ENCODE measurements at regions not wholly inside any gene's neighbourhood (a gene's known extent, or its start where the extent isn't known, plus 50 kb on each side); places are given as distances from the start of the nearest gene placed in this dataset.
"Not testable (repeated sequence)": the region's sequence is repeated elsewhere in the genome, so short reads cannot be mapped to it uniquely, and the experiment has no call there.

DNA sequence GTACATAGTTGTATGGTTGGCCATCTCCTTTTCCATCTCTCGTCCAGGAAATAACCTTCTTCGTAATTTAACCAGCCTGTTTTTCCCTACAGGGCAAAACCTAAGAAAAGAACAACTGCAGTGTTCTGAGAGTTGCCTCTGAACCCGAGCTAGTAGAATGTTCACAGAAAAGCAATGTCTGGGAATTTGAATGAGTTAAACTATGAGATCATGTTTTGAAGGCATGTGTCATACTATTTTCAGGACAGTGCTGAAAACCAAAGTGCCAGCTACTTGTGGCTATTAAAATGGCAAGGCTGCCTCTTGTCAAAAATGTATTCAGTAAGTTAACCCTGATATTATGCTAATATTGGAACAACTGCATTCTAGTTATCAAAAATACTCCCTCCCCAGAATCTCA lies 482.9 kb upstream of the SPRED2 start:
- no peak for DNase-seq (ENCODE audit: low read depth)

DNA sequence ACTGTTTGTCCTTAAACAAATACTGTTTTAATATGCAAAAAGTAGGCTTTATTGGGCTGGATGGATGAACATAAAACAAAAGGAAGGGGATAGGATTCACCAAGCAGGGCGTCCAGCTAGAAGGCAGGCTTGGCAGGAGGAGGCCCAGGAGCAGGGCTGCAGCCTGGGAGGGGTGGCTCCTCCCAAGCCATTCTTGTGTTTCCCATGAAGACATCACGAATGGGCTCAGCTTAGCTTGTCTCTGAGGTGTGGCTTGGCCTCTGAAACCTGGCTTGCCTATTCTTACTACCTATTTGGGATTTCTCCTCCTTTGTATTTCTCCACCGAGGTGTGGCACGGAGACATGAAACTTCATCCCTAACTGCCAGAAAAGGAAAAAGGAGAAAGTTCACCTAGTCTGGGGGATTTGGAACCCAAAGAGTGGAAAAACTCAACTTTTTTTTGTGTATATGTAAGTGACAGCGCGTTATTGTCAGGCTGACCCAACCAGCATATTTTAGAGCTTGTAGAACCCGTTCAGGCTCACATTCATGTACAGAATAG lies 481.9 kb upstream of the SPRED2 start:
- DNase-seq (ENCODE audit: low read depth): no peak

DNA sequence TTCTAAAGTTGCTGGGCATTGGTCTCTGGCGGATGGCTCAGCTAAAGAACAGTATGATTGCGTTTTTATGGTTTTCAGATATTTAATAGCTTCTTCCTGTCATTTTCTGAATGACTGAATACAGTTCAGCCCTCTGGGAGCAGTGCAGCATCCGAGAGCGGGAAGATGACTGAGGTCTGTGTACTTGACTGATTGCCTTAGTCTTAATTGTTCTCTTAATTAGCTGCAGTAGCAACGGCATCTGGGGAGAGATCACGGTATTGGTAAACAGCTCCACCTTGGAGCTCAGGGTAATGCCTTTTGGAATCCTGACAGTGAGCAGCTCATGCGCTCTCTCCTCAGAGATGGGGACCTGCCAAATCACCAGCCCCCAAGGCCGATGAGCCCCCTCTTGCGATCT lies 481.4 kb upstream of the SPRED2 start:
- no peak for DNase-seq (ENCODE audit: low read depth)

DNA sequence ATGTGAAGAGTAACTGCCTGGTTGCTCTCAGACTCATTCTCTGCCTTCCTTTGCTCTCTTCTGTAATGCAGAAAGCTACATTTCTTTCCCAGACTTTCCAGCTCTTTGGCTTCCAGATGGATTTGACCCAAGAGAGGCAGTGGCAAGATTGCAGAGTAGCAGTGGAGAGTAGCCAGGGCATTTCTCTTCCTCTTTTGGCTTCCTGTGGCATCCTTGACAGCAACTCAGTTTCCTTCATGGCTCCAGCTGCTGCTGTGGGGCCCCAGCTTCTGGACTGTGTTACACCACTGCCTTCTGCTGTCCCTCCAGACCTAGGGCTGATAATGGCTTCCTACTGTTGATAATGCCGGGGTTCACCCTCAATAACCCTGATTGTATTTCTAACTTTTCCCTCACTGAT lies 469.4 kb upstream of the SPRED2 start:
- peak; percentile 22 for DNase-seq (ENCODE audit: low read depth)

DNA sequence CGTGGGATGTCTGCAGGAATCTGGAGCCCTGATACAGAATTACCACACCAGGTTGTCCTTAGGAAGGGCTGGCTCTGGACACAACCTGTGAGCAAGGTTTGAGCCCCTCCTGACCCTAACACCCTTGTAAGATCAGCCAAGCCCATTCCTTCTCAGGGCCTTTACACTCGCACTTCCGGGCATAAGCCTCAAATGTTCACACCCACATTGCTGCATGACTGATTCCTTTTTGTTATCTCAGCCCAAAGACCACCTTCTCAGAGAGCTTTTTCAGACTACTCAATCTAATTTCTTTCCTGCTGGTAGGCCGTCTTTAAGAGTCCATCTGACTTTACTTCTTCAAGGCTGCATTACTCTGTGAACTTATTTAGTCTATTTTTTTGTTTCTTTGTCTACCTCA lies 464.0 kb upstream of the SPRED2 start:
- no peak for DNase-seq (ENCODE audit: low read depth)

DNA sequence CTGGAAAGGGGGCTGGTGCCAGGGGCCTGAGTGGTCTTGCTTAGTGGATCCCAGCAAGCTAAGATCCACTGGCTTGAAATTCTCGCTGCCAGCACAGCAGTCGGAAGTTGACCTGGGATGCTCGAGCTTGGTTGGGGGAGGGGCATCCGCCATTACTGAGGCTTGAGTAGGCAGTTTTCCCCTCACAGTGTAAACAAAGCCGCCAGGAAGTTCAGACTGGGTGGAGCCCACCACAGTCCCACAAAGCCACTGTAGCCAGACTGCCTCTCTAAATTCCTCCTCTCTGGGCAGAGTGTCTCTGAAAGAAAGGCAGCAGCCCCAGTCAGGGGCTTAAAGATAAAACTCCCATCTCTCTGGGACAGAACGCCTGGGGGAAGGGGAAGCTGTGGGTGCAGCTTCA lies 457.7 kb upstream of the SPRED2 start:
- not testable (repeated sequence) for DNase-seq (ENCODE audit: low read depth)

DNA sequence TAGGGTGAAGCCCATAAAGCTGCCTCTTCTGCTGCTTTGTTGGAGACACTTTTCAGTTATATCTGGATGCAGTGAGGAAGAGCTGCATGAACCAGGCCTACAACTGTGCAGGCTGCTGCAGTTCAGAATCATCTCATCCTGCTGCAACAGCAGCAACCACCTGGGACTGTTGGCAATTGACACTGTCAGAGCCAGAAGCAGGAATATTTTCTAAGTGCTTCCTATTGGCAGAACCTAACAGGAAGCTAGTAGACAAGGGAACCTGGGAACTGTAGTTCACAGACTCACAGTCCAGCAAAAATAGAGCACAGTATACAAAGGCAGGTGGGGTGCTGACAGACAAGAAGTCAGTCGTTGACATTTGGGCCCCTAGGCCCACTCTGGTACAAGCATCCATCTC lies 452.9 kb upstream of the SPRED2 start:
- no peak for DNase-seq (ENCODE audit: low read depth)

DNA sequence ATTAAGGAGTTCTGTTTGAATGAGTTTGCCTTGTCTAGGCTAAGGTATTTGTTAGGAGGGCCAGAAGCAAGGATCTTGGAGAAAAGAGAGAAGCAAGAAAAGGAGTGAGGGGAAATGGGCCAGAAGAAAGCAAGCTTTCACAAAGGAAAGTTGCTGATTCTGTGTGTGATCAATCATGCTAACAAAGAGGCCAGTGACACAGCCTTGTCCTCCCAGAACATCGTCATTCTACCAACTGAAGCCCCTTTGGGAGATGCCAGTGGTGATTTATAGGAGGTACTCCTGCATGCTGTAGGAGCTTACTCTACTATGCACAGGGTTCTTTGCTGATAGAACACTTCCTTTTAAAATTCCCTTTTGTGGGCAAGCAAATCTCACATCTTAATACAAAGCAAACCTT lies 449.2 kb upstream of the SPRED2 start:
- DNase-seq (ENCODE audit: low read depth): no peak

DNA sequence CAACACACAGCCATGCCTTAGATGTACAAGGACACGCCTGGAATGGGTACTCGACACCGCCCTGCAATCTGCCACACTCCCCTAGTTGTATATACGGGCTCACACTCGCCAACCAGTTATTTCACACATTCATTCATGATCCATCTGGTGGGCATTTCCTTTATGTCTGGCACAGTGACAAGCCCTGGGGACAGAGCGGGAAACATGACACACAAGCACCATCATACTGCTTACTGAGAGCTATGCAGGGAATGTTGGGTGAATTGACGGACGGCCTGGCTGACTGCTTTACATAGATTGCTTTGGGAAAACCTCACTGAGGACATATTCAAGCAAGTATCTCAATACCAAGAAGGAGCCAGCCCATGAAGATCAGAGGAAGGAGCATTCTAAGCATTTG lies 448.0 kb upstream of the SPRED2 start:
- DNase-seq (ENCODE audit: low read depth): no peak

DNA sequence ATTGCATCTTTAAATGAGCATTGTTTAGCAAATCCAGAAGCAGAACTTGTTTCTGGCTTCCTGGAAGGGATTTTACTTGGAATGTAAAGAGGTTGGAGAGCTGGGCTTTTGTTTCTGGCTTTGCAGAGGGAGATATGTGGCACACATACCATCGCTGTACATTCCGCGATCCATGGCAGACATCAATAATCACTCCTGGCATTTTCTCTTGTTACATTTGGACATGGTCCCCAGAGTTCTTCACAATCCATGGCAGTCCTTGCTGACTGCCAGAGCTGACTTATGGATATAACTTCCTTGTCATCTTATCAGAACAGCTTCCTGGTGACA lies 445.6 kb upstream of the SPRED2 start:
- no peak for DNase-seq (ENCODE audit: low read depth)

DNA sequence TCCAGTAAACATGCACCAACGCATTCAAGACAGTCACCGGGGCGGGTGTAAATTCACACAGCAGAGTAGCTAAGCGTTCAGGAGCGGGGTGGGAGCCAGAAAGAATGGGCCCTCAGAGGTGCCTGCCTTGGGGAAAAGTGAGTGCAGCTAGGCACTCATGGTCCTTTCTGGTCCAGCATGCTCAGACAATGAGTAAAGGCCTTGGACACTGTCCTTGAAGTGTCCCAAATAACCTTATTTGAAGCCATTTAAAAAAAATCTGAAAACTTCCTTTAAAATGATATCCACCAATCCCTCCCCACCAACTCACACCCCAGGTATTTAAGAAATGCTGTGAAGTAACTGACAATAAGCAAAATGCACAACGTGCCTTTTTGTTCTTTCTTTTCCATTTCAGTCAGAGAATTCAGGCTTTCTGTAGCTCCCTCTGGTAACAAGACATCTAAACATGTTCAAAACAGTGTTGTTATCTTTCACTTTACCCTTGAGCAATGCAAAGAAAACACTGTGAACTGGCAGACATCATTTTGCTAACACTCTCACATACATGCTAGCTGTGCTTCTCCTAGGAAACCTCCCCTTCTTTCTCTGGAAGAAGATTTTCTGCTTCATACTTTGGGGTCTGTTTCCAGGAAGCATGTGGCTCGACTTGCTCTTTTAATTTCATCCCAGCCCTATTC lies 445.1 kb upstream of the SPRED2 start:
- no peak for DNase-seq (ENCODE audit: low read depth)

DNA sequence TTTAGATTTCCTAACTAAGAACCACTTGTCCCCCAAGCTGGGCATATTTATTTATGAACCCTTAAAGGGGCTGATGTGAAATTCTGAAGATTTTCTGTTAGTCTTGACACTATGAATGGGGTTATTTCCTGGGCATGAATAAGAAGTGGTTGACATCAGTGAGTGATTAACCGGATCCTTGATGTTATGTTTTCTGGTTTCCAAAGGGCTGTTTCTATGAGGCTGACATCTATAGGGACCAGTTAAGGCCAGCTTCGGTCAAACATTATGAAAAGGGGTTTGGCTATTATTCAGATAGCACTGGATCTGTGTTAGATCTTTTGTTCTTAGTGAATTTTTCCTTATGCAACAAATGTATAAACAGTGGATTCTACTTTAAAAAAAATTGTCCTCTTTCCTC lies 443.7 kb upstream of the SPRED2 start:
- no peak for DNase-seq (ENCODE audit: low read depth)

DNA sequence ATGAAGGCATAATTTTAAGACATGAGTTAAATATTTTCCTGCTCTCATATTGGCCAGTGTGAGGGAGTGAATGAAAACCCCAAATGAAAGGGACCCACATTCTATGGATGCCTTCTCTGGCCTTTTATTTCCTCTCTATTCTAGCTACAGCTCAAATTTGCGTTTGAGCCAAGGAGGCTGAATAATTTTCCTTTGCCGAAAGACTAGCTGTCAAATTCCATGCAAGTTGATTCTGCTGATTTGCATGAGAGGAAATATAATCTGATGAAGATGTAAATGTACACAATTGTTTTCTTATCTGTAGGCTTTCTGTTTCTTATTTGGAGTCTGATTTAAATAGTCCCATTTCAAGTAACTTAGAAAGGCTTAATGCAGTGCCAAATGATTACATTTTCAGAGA lies 438.4 kb upstream of the SPRED2 start:
- no peak for DNase-seq (ENCODE audit: low read depth)

DNA sequence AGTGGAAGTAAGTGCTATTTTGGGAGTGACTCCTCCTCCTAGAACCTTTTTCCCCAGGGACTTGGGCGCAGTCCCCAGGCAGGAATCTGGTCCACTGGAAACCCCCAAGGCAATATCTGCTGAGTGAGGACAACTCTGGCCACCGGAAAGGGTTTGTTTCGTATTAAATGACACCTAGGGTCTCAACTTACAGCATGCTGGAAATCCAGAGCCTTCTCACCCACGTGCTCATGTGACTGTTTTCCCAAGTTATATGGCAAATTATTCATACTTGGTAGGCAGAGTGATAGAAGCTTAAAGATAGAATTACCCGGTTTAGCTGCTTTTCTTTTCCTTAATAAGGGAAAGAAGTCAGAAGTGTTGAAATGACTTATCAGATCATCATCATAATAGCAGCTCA lies 436.9 kb upstream of the SPRED2 start:
- DNase-seq (ENCODE audit: low read depth): no peak

DNA sequence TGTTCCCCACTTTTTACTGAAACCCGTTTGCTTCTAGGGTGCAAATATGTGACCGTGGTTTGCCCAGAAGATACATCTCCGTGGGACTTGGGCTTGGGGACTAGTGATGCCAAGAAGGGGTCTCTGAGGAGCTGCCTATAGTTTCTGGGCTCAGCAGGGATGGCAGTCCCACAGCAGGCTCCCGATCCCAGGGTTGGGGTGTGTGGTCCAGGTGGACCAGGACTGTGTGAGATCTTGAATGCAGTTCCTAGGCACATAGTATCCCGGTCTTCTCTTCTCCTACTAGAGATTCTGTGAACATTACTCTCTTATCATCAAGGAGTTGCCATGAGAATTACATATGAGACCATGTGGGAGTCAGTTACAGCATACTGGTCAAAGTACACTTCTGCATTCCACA lies 435.8 kb upstream of the SPRED2 start:
- no peak for DNase-seq (ENCODE audit: low read depth)

DNA sequence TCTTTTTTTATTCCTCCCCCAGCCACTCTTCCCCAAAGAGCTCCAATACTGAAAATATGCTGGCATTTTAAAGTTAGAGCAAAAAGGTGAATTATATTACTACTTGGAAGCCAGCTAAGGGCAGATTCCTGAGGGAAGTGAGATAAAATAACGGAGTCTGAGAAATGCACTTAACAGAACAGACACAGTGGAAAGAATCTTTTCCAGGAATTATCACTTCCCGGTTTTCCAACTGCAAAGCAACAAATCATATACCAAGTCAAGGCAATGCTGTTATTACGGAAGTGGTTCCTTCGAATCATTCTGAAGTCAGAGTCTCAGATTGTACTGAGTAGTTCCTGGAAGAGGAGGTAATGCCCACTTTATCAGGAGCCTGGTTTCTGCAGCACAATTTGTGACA lies 435.0 kb upstream of the SPRED2 start:
- no peak for DNase-seq (ENCODE audit: low read depth)

DNA sequence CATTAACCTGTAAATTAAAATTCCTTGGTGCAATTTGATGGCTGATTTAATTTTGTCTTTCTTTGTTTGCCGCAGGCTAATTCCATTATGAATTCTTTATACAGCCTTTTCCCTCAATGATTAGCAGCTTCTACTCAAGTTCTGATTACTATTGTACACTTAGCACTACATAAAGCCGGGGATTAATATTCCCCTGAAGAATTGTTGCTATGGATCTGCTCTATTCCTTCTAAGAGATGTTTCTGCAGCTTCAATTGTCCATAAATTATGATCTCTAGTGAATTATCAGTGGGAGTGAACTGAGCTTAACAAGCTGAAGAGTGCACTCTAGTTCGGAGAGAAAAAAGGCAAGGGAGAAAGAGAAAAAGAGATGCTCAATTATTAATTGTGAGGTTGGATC lies 433.7 kb upstream of the SPRED2 start:
- DNase-seq (ENCODE audit: low read depth): no peak

DNA sequence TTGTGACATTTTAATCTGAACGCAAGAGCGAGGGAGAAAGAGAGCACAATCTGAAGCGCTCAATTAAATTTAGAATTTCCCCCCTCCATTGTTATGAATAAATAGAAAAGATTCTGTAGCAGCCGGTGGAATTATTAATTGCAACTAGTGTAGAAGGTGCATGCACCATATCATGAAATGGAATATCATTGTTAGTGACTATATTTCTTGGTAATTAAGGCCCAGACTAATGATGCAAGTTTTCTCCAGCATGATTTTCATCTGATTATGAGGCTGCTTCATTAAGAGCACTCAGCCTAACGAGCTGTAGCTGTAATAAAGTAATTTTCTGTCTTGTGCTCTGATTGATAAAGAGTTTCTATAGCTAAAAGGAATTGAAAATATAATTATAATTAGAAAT lies 432.2 kb upstream of the SPRED2 start:
- DNase-seq (ENCODE audit: low read depth): no peak

DNA sequence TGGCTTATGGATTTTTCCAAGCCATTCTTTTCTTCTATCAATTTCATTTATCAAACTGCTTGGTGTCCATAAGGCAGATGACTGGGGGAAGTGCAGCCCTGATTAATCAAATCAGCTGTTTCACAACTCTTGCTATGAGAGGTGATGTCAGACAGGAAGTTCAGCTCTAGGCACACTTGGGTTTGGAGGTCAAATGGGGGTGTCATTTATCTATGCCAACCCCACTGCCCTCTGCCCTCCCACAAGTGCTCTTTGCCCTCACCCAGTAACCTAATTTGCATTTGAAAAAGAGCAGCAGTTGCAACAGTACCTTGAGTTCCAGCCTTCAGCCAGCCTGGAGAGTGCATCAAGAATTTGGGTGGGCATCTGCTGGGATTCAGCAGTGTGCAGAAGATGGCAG lies 431.3 kb upstream of the SPRED2 start:
- no peak for DNase-seq (ENCODE audit: low read depth)

DNA sequence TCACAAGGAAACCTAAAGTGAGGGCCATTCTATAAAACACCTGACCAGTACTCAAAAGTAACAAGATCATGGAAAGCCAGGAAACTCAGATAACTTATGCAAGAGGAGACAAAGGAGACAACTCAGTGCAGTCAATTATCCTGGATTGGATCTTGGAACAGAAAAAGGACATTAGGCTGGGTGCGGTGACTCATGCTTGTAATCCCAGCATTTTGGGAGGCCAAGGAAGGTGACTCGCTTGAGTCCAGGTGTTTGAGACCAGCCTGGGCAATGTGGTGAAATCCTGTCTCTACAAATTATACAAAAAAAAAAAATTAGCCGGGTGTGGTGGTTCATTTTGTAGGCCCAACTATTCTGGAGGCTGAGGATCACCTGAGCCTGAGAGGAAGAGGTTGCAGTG lies 424.5 kb upstream of the SPRED2 start:
- no peak for DNase-seq (ENCODE audit: low read depth)

DNA sequence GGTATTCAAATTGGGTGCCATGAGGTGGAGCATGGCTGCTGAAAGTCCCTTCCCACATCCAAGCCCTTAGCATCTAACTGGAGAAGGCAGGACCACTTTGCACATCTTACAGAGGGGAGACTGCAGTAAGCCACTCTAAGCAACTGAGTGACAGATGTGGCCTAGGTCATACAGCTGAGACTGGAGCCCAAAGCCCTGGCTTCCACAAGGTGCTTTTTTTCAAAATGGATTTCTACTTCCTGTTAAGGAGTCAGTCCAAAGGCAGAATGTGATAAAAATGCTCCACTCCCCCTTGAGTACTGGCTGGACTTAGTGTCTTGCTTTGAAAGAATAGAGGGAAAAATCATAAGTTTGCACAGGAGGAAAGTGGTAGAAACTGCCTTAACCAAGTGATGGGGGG lies 424.0 kb upstream of the SPRED2 start:
- DNase-seq (ENCODE audit: low read depth): no peak

DNA sequence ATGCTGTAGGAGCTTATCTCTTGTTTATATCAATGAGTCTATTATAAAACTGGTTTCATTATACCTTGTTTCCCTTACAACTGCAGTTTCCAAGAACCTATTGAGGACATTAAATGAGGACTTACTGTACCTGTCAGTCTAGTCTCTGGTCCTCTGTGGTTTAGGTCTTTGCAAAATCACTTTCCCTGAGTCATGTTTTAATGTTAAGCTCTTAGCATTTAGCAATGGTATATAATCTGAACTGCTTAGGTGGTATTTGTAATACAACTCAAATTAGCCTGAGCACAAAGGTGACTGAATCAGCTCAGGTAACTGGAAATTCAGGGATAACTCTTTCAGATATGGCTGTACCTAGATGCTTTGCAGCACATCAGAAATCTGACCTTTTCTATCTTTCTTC lies 418.3 kb upstream of the SPRED2 start:
- DNase-seq (ENCODE audit: low read depth): no peak

DNA sequence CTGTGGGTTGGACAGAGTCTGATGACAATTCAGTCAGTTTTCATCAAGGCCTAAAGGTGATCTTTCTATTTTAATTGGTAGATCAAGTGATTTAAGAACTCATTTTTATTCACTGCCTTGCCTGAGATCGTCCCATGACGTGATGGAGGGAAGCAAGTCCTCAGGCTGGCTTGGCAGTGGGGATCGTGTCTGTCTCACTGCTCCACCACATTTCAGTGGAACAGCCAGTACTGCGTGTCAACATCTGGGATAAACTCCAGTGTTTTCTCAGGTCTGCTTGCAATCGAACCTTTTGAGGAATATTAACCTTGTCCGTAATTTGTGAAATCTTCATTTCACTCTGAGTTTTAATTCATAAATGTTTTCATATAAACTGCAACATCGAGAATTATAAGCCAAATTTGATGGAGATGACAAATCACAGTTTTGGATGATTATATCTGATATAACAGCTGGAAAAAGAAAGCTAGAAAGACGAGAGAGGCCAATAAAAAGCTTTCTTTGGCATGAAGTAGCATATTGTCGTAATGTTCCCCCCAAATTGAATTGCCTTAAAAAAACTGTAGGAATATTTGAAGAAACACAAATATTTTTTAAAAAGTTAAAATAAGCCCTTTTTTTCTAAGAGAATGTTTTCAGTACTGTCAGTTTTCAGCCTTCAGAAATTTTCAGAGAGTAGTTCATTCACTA lies 414.7 kb upstream of the SPRED2 start:
- DNase-seq (ENCODE audit: low read depth): peak; percentile 63
